GM21360 (cell line): ENCODE measurements at regions not wholly inside any gene's neighbourhood (a gene's known extent, or its start where the extent isn't known, plus 50 kb on each side); places are given as distances from the start of the nearest gene placed in this dataset.
"Not testable (repeated sequence)": the region's sequence is repeated elsewhere in the genome, so short reads cannot be mapped to it uniquely, and the experiment has no call there.

ENCODE experiments used
- ATAC-seq: cut with Tn5 transposase; IDR thresholded peaks from one replicate; pipeline ENCODE4 v1.9.1; 2021; ENCODE audit warnings: mild to moderate bottlenecking, moderate library complexity; ENCODE audit not compliant: unreplicated experiment

DNA sequence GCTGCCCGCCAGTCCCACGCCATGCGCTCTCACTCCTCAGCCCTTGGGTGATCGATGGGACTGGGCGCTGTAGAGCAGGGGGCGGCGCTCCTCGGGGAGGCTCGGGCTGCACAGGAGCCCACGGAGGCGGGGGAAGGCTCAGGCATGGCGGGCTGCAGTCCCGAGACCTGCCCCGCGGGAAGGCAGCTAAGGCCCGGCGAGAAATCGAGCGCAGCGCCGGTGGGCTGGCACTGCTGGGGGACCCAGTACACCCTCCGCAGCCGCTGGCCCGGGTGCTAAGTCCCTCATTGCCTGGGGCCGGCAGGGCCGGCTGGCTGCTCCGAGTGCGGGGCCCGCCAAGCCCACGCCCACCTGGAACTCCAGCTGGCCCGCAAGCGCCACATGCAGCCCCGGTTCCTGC, 102.2 kb upstream of the PDE10A start:
- not testable (repeated sequence) for ATAC-seq

DNA sequence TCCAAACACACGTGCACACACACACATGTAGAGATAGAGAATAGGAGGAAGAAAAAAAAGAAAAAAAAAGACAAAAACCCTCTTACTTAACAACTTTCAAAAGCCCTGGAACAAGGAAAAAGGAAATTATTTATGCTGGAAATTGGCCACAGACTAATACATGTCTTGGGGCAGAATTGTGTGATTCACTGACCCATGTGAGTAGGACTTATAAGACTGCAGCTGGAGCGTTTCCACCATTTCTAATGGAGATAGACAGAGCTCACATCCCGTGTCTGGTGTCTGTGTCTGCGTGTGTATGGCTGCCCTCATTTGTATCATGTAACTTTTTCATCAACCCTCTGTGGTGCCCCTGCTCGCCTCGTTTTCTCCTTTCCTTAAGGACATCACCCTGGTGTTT, 99.8 kb upstream of the PDE10A start:
- no peak for ATAC-seq

DNA sequence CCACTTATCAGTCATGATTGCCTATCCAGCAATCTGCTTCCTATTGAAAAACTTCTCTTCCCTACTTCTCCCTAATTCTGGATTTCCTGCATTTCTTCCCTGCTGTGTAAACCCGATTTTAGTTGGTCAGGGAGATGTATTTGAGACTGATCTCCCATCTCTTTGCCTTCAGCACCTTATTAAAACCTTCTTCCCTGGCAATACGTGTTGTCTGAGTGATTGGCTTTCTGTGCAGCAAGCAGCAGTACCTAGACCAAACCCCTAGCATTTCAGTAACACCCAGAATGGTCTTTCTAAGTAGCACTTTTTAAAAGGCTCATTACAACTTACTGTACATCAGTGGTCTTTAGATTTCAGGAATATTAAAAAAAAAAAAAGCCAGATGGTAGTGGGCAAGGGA, 99.1 kb upstream of the PDE10A start:
- no peak for ATAC-seq

DNA sequence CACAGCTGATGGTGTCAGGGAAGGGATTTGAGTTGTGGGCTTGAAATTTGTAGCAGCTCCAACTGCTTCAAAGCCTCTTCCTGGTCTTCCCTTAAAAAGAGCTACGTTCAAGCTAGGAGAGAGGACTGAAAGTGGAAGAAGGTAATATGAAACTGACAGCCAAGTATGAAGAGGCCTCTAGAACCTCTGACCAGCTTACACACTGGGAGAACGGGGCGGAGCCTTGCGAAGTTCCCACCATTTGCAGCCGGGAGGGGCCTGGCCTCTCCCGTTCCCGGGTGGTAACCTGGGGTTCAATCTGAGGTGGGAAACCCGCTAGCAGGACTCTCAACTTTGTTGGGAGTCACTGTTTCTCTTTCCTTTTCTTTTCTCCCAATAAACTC, 97.8 kb upstream of the PDE10A start:
- ATAC-seq = no peak

DNA sequence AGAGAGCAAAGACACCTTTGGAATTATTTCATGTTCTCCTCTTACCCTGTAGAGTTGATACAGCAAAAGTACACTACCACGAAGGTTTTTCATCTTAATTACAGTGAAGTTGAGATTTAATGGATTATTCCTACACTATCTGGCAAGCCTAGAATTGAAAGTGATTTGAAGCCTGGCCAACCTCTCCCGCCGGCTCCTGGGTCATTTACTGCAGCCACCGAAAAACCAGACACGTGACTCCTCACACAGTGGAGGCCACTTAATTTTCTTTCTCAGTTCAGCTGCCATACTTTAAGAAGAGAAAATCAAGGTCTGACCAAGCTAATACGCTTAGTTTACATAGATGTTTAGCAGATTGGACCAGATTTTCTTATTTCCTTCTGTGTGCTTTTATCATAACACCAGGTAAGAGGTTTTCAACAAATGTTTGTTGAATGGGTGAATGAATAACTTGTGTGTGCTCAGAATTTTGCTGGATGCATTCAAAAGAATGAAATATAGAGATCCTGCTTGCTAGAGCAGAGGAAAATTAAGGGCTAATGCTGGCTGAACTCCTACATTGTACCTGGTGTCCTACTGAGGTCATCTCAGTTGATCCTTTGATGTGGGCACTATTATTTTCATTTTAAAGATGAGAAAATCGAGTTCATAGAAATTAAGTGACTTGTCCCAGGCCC, 97.2 kb upstream of the PDE10A start:
- no peak for ATAC-seq

DNA sequence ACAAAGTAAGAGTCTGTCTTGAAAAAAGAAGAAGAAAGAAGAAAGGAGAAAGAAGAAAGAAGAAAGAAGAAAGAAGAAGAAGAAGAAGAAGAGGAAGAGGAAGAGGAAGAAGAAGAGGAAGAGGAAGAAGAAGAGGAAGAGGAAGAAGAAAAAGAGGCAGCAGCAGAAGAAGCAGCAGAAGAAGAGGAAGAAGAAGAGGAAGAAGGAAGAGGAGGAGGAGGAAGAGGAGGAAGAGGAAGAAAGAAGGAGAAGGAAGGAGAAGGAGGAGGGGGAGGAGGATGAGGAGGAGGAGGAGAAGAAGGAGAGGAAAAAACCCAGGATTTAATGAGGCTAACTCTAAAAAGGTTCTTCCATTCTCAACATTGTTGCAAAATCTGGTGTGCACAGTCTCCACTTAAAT, 95.4 kb upstream of the PDE10A start:
- no peak for ATAC-seq

DNA sequence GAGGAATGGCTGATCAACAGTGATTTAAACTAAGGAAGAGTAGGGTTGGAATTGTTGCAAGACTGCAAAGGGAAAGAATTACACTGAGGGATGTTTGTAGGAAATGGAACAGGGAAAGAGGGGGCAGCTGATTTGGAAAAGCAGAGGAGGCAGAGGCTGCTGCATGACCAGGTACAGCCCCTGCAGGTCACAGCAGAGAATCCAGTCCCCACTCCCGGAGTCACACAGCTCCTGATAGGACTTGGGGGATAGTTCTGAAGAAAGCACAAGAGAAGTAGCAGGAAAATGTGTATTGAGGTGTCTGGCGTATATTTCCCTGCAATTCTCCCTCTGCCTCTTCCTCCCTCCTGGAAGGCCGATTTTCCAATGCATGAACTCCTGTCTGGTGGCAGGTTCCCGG, 92.5 kb upstream of the PDE10A start:
- no peak for ATAC-seq

DNA sequence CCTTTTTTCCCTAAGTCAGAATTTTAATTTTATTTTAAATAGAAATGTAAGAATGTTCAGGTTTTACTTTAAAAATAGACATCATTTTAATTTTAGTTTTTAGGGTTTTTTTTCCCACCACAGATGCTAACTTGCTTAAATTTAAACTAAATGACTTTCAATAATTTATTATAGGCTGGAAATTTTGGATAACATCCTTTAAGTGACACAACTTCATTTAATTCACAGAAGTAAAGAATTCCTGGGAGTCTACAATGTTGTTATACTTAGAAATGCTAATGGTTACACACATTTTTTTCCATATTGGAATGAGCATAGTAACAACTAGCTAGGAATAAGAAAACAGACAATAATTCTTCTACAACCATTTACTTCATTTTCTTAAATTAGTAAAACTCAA, 90.5 kb upstream of the PDE10A start:
- ATAC-seq = no peak

DNA sequence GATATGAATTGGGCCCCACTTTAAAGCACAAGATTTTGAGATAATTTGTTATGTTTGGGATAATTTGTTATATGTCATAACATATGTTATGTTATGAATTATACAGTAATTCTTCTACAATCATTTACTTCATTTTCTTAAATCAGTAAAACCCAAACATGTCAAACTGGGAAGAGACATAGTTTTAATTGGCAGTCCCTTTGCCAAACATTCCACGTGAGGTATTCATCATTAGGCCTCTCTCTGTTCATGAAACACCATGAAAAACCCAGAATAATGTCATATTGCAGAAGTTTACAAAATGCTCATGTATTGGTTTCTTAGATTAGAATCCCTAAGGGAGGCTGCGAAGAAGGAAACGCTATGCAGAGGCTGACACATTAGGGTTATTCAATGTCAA, 89.4 kb upstream of the PDE10A start:
- ATAC-seq = no peak

DNA sequence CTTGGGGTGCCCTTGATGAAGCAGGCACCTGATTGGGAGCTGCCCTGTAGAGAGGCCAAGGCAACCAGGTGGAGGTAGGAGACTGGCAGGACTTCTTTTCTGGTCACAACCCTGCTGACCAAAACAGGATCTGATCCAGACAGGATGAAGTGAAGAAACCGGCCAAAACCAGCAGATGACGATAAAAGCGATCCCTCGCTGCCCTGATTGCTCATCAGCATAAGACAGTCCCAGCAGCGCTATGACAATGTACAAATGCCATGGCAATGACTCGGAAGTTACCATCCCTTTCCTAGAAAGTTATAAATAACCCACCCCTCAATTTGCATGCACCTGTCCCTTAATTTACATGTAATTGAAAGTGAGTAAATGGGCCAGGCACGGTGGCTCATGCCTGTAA, 88.4 kb upstream of the PDE10A start:
- no peak for ATAC-seq

DNA sequence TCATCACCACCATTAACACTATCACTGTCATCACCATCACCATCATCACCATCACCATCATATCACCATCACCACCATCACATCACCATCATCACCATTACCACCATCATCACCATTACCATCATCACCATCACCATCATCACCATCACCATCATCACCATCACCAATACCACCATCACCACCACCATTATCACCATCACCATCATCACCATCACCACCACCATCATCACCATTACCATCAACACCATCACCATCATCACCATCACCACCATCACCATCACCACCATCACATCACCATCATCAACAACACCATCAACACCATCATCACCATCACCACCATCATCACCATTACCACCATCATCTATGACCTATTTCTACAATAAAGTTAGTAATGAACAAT, 86.1 kb upstream of the PDE10A start:
- ATAC-seq = no peak

DNA sequence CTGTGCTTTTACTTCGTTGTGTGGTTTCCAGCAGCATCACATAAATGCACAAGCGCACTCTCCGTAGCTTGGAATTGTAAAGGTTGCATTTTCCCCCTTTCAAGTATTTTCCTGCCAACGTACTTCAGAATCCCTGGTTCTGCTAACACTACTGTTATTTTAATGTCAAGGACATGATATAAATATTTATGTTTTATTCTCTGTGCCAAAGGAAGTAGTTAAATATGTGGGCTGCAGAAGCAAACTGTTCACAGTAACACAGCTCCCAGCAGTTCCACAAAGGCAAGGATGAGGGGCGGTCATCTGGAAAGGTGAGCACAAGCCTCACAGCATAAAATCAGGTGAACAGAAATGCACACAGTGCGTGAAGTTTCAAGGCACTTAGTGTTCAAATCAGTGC, 85.3 kb upstream of the PDE10A start:
- no peak for ATAC-seq

DNA sequence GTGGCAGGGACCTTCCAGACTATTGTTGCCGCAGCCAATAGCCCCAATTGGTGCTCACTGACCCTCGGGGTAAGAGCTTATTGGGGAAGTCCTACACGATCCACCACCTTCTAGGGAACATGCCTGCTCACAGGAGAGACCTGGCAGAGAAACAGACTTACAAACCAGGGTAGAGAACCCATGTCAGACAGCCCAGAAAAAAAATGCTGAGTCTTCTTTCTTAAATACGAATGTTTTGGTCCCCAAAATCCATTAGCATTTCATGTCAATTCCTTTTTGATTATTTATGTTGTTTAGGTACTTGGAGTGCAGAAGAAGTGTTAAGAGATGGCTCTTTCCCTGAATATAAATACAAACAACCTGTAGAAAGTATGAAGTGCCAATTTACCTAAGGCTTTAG, 84.9 kb upstream of the PDE10A start:
- ATAC-seq = no peak

DNA sequence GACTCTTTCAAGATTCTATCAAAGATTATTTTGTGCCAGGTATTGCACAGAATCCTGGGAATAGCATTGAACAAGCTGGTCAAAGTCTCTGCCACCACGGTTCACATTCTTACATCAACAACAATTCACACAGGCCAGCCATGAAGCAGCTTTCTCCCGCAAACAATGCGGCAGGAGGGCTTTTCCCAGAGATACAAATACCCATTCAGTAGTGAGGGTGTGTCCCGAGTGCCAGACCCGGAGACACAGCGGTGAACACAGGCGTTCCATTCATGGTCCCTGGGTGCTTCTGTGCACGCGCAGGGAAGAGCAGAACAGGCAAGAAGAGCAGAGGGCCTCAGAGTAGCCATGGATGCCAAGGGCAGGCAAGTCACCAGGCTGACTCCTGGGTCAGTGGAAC, 83.3 kb upstream of the PDE10A start:
- no peak for ATAC-seq

DNA sequence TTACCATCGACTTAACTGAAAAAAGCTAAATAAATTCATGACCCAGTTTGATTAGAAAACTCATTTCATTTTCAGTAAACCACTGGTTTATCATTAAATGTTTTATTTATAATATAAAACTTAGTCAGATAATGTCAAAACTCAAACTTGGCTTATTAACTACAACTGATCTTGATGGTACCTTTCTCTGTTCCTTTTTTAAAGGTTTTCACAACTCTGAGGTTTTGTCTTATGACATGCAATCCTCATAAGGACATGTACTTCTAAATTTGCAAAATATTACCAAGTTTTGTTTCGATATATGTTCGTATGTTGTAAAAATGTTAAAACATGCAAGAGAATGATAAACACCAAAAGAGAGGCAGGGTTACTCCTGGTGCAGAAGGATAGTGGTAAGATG, 82.5 kb upstream of the PDE10A start:
- no peak for ATAC-seq

DNA sequence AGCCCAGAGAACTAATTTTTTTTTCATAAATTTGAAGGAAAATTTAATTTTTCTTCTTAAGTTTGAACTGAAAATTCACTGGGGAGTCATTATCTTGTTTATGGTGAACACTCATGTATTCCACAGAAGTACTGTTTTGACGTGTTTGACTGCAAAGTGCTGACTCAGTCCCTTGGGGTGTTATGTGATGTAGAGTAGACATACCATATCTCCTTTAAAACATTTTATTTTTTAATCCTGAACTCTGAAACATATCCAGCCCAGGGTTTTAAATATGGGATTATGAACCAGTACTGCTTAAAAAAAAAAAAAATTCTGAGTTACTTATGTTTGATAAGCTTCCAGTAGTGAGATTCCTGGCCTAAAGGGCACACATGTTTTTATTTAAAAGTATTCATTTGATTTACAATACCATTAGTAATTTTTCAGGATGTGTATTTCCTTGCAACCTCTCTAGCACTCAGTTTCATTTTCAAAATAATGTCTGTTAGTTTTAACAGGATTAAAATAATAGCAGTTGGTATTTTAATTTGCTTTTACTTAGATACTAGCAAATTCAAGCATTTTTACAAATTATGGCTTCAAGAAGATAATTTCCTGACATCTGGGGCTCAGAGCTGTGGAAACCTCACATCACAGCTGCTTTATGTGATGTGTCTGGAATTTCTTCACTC, 81.7 kb upstream of the PDE10A start:
- no peak for ATAC-seq

DNA sequence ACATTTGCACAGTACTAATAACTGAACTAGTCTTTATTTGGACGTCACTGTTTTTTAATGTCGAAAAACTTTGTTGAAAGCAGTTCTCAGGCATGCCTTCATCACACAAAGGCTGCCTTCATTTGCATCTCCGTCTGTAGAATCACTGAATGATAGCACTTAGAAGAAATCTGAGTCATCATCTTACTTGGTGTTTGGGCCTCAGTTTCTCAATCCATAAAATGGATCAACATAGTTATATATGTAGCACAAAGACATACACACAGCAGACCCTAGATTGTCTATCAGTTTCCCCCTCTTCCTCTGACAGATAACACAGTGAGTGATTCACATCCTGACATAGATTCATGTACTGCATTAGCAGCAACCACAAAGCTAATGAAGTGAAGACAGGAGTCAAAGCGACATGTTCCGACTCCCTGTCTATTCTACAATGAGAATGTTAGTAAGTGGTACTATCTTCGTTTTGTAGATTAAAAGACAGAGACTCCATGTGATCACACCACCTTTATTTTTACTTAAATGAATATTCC, 80.4 kb upstream of the PDE10A start:
- ATAC-seq = no peak

DNA sequence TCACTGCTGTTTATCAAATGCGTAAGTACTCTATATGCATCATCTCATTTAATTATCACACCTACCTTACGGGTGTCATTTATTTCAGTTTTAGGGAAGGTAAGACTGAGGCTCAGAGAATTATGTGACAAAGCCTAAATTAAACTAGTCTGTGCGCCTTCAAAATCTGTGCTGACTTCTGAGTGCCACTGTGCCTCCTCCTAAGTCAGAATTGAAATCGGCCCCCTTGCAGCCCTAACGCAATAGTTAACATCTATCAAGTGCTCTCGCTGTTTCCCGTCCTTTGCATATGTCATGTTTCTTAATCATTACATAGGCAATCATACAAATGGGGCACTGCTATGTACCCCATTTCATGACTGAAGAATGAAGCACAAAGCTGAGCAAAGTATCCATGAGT, 79.0 kb upstream of the PDE10A start:
- ATAC-seq = no peak

DNA sequence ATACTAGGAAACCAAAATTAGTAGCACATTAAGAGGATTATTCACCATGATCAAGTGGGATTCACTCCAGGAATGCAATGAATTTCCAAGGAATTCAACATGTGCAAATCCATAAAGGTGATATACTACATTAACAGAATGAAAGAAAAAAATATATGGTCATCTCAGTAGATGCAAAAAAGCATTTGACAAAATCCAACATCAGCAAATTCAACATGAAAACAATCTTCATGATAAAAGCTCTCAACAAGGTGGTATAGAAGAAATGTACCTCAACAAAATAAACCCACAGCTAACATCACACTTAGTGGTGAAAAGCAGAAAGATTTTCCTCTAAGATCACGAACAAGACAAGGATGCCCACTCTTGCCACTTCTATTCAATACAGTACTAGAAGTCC, 74.4 kb upstream of the PDE10A start:
- ATAC-seq = no peak

DNA sequence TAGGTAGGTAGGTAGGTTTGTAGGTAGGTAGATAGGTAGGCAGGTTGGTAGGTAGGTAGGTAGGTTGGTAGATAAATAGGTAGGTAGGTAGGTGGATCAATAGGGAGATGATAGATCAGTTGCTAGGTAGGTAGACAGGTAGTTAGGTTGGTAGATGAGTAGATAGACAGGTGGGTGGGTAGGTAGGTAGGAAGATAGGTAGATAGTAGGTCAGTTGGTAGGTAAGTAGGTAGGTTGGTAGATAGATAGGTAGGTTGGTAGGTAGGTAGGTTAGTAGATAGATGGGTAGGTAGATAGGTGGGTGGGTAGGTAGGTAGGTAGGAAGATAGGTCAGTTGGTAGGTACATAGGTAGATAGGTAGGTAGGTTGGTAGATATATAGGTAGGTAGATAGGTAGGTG, 72.0 kb upstream of the PDE10A start:
- ATAC-seq = no peak

DNA sequence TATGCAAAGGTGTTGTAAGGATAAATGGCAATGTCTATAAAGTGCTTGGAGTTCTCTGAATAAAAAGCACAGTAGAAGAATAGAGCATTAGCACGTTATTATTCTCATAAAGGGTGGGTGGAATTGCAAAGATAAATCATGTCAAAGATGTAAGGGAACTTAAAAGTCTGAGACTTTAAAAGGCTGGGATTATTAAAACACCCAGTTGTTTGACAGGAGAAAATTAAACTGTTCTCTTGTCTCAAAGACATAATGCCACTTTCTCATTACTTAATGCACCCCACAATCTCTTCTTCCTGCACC, 70.4 kb upstream of the PDE10A start:
- no peak for ATAC-seq

DNA sequence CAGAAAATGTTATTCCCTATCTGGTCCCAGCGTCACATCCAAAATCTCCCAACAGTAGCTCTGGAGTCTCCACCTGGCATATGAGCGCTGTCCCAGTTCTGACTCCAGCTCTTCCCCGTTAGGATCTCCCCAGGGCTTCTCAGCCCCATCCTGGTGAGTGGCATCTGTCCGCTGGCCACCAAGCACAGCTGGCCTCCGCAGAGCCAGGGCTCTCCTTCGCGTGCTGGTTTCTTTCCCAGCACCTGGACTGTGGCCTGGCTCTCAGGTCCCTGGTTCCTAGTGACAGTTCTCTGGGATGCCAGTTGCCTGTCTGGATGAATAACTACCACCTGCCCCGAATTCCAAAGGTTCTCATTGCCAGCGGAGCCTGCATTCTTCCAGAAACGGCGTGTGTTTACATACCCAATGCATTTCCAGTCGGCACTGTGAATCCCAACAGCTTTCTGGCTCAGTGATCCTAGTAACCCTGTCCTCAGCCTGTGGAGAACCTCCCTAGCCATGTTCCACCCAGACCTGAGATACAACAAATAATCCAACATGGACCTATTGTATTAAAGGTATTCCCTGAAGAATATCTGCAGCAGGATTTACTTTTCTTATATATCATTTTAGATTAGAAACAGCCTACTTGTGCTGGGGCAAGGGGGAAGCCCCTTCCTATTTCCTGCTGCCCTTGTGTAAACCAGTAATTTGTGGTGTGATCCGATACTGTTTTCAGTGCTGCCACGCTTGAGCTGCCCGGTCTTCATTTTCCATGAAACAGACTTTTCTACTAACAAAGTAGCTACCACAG, 69.9 kb upstream of the PDE10A start:
- no peak for ATAC-seq
